ENCODE measurements at regions not wholly inside any gene's neighbourhood (a gene's known extent, or its start where the extent isn't known, plus 50 kb on each side); places are given as distances from the start of the nearest gene placed in this dataset.
"Not testable (repeated sequence)": the region's sequence is repeated elsewhere in the genome, so short reads cannot be mapped to it uniquely, and the experiment has no call there.

DNA sequence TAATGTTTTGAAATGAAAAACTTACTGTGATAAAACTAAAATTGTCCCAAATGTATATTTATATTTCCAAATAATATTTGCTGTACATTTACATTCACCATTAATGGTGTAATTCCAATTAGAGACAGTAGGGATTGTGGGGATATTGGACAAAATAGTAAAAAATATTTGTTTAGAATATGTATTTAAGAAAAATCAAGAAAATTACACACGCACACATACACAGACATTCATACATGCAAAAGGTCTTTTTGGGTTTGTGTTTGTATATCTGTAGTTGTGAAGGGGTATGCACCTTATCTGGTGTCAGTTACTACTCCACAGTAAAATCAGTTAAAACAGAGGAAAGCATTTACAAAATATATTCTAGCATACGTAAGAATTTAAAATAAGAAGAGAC, 435.9 kb upstream of the ZNF804A start:
- Histone ChIP-seq H3K9me3 (no peaks in the 10 kb centered on the region), H3K36me3 (no peaks in the 10 kb centered on the region), H3K4me1 (no peaks in the 10 kb centered on the region), H3K4me3 (ENCODE audit: low read depth, low read length) (no peak overlapping the region), H3K27me3 (no peaks in the 10 kb centered on the region)
- no peak for DNase-seq
- TF ChIP-seq, protein P1, sequence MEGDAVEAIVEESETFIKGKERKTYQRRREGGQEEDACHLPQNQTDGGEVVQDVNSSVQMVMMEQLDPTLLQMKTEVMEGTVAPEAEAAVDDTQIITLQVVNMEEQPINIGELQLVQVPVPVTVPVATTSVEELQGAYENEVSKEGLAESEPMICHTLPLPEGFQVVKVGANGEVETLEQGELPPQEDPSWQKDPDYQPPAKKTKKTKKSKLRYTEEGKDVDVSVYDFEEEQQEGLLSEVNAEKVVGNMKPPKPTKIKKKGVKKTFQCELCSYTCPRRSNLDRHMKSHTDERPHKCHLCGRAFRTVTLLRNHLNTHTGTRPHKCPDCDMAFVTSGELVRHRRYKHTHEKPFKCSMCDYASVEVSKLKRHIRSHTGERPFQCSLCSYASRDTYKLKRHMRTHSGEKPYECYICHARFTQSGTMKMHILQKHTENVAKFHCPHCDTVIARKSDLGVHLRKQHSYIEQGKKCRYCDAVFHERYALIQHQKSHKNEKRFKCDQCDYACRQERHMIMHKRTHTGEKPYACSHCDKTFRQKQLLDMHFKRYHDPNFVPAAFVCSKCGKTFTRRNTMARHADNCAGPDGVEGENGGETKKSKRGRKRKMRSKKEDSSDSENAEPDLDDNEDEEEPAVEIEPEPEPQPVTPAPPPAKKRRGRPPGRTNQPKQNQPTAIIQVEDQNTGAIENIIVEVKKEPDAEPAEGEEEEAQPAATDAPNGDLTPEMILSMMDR (IDR thresholded peaks at IDR 0.05; ENCODE audit: low read depth, low read length): no peak

DNA sequence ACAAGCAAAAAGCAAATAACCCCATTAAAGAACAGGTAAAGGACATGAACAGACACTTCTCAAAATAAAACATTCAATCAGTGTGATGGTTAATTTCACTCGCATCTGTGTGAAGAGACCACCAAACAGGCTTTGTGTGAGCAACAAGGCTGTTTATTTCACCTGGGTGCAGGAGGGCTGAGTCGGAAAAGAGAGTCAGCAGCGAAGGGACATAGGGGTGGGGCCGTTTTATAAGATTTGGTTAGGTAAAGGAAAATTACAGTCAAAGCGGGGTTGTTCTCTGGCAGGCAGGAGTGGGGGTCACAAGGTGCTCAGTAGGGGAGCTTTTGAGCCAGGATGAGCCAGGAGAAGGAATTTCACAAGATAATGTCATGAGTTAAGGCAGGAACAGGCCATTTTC, 429.5 kb upstream of the ZNF804A start:
- not testable (repeated sequence) for H3K4me3 ChIP-seq (ENCODE audit: low read depth, low read length); H3K36me3 ChIP-seq; DNase-seq; H3K27me3 ChIP-seq; H3K4me1 ChIP-seq; H3K9me3 ChIP-seq

DNA sequence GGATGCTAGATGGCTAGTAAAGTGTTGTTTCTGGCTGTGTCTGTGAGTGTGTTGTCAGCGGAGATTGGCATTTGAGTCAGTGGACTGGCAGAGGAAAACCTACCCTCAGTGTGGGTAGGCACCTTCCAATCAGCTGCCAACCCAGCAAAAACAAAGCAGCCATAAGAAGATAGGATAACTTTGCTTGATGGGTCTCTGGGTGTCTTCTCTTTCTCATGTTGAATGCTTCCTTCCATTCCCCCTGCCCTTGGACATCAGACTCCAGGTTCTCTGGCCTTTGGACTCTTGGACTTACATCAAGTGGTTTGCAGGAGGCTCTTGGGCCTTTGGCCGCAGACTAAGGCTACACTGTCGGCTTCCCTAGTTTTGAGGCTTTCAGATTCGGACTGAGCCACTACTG, 429.0 kb upstream of the ZNF804A start:
- TF ChIP-seq, protein P1 (IDR thresholded peaks at IDR 0.05; ENCODE audit: low read depth, low read length): no peak
- Histone ChIP-seq H3K36me3 (no peaks in the 10 kb centered on the region), H3K4me1 (no peaks in the 10 kb centered on the region)

DNA sequence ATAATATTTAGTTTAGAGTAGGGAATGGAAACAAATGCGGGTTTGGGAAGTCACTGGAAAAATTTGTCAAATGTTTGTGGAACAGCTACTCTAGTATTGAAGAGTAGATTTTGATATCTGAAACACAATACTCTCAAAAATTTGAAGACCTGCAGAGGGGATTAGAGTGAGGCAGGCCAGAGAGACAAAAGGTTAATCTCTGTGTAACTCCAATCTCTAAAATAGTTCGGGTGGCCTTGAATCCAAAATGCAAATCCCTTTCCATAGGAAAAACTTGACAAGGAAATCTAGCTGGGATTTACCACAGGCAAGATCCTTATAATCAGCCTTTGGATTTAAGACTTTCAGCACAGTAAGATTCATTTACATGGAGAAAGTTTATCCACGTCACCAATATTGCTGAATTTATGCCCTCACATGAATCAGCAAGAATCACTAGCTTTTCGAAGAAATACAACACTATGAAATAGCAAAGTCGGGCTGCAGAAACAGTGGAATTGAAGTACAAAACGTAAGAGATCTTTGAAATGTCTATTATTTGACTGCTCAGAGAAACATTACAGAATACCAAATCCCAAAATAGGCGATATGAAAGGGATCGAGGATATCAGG, 423.7 kb upstream of the ZNF804A start:
- H3K4me3 ChIP-seq (ENCODE audit: low read depth, low read length): no peak overlapping the region
- H3K9me3 ChIP-seq: no peaks in the 10 kb centered on the region
- TF ChIP-seq, protein P1 (IDR thresholded peaks at IDR 0.05; ENCODE audit: low read depth, low read length): no peak
- H3K4me1 ChIP-seq: no peaks in the 10 kb centered on the region
- no peaks in the 10 kb centered on the region for H3K36me3 ChIP-seq
- DNase-seq: no peak
- no peaks in the 10 kb centered on the region for H3K27me3 ChIP-seq

More for the DNA sequence above, 429.0 kb upstream of the ZNF804A start:
- H3K27me3 ChIP-seq: no peaks in the 10 kb centered on the region
- no peaks in the 10 kb centered on the region for H3K9me3 ChIP-seq
- no peak for DNase-seq
- no peak overlapping the region for H3K4me3 ChIP-seq (ENCODE audit: low read depth, low read length)

DNA sequence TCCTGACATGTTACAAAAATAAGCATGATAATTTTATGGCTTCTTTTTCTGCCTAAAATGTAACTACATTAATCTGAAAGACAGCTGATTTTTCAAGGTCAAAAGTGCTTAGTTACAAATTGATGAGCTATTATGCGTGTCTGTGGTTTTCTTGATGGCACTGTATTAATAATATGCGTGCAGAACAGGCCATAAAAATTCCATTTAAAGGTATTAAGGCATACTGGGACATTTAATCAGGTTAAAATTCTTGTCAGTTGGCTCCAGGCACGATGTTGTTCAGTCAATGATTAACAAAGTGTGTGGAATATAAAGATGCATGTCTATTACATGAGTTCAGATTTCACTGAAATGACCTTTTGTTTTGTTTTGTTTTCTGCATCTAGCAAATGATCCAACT, 420.1 kb upstream of the ZNF804A start:
- H3K27me3 ChIP-seq: no peaks in the 10 kb centered on the region
- H3K4me3 ChIP-seq (ENCODE audit: low read depth, low read length): no peak overlapping the region
- no peaks in the 10 kb centered on the region for H3K4me1 ChIP-seq
- H3K36me3 ChIP-seq: no peaks in the 10 kb centered on the region
- TF ChIP-seq, protein P1 (IDR thresholded peaks at IDR 0.05; ENCODE audit: low read depth, low read length): no peak
- DNase-seq: no peak
- H3K9me3 ChIP-seq: no peaks in the 10 kb centered on the region

DNA sequence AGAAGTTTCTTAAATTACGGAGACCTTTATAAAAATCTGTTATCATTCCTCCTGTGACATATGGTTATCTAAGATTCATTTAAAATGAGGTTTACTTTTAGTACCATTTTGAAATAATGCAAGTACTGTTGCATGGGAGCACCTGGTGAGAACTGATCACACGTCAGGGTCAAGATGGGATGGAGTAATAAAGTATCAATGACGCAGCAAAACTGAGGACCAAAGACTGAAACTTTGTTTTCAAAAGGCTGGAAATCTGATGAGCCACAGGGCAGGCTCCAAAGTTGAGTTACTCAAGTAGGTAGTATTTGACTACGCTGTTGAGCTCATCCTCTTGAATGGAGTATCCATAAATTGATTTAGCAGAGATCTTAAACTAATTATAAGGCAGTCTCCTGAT, 411.9 kb upstream of the ZNF804A start:
- Histone ChIP-seq H3K4me3 (ENCODE audit: low read depth, low read length) (no peak overlapping the region), H3K4me1 (no peaks in the 10 kb centered on the region), H3K36me3 (no peaks in the 10 kb centered on the region), H3K27me3 (no peaks in the 10 kb centered on the region), H3K9me3 (no peaks in the 10 kb centered on the region)
- TF ChIP-seq, protein P1 (IDR thresholded peaks at IDR 0.05; ENCODE audit: low read depth, low read length): no peak
- no peak for DNase-seq
